ENCODE measurements at regions not wholly inside any gene's neighbourhood (a gene's known extent, or its start where the extent isn't known, plus 50 kb on each side); places are given as distances from the start of the nearest gene placed in this dataset.

DNA sequence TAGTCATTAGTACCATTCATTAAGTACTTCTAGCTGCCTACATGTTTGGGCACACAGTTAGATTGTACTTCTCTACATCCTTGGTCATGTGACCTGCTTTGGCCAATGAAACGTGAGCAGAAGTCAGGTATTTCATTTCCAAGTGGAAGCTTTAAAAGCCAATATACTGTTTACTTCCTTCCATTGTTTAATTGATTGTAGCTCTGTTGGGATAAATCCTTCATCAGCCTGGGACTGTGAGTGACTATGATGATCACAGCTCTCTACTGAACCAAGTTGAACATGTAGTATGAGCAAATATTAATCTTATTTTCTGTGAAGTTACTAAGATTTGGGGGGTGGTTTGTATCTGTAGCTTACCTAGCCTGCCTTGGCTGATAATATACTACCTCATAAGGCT lies 116.5 kb upstream of the ROPN1 start:
- TF ChIP-seq CTCF (IDR thresholded peaks at IDR 0.05) = no peak
- Mint-ChIP-seq H3K36me3 (no peaks in the 10 kb centered on the region), H3K4me1 (no peaks in the 10 kb centered on the region), H3K9me3 (peaks cover 0 to 2% of the 10 kb centered on the region in 2 donors), H3K27ac (no peak overlapping the region), H3K4me3 (no peak overlapping the region), H3K27me3 (ENCODE audit: low read depth in 2 of 2) (peaks cover 3 to 7% of the 10 kb centered on the region in 2 donors)
- H3K36me3 ChIP-seq (ENCODE audit: control insufficient read depth, insufficient read depth, low read length) = no peaks in the 10 kb centered on the region
- H3K4me1 ChIP-seq (ENCODE audit: control insufficient read depth, insufficient read depth, low read length) = no peaks in the 10 kb centered on the region
- no peak for DNase-seq
- H3K9me3 ChIP-seq (ENCODE audit: control insufficient read depth, insufficient read depth, low read length) = no peaks in the 10 kb centered on the region
- H3K27ac ChIP-seq (ENCODE audit: low read length) = no peak overlapping the region
- no peaks in the 10 kb centered on the region for H3K27me3 ChIP-seq (ENCODE audit: control insufficient read depth, insufficient read depth, low read length)
- ATAC-seq = no peak
- 91% methylated on average over 1 of the region's 1 CpG for WGBS (ENCODE audit: insufficient coverage)
- no peak overlapping the region for H3K4me3 ChIP-seq (ENCODE audit: low read length)
- intact Hi-C loops (cut with micrococcal nuclease) = no loop called here

DNA sequence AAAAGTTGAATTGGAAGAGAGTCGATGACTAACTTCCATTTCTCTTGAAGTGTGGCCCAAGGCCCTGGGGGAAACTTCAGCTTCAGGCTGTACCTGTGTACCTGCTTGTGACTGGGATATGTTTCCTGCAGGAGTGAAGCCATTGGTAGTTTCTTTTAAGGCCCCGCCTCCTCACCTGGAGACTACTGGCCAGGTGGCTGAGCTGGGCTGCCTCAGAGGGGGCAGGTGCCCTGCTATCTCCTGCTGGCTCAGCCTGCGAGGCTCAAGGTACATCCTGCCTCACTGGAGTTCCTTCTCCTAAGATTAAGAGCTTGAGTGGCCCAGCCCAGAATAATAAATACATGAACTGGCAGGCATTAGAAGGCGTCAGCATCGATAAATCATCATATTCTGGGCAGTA lies 121.6 kb upstream of the ROPN1 start:
- H3K4me1 Mint-ChIP-seq = no peaks in the 10 kb centered on the region
- H3K9me3 ChIP-seq (ENCODE audit: control insufficient read depth, insufficient read depth, low read length) = no peaks in the 10 kb centered on the region
- DNase-seq = no peak
- no peaks in the 10 kb centered on the region for H3K4me1 ChIP-seq (ENCODE audit: control insufficient read depth, insufficient read depth, low read length)
- no peaks in the 10 kb centered on the region for H3K36me3 Mint-ChIP-seq
- 90% methylated on average over 5 of the region's 5 CpGs for WGBS (ENCODE audit: insufficient coverage)
- no peaks in the 10 kb centered on the region for H3K27me3 ChIP-seq (ENCODE audit: control insufficient read depth, insufficient read depth, low read length)
- no peaks in the 10 kb centered on the region for H3K36me3 ChIP-seq (ENCODE audit: control insufficient read depth, insufficient read depth, low read length)
- H3K4me3 Mint-ChIP-seq = no peak overlapping the region
- H3K27ac ChIP-seq (ENCODE audit: low read length) = no peak overlapping the region
- intact Hi-C loops (cut with micrococcal nuclease) = no loop called here
- H3K27me3 Mint-ChIP-seq (ENCODE audit: low read depth in 2 of 2) = peaks cover 3 to 18% of the 10 kb centered on the region in 2 donors
- no peak overlapping the region for H3K27ac Mint-ChIP-seq
- no peak overlapping the region for H3K4me3 ChIP-seq (ENCODE audit: low read length)
- TF ChIP-seq CTCF (IDR thresholded peaks at IDR 0.05) = no peak
- H3K9me3 Mint-ChIP-seq = peaks cover 0 to 2% of the 10 kb centered on the region in 2 donors
- ATAC-seq = no peak

DNA sequence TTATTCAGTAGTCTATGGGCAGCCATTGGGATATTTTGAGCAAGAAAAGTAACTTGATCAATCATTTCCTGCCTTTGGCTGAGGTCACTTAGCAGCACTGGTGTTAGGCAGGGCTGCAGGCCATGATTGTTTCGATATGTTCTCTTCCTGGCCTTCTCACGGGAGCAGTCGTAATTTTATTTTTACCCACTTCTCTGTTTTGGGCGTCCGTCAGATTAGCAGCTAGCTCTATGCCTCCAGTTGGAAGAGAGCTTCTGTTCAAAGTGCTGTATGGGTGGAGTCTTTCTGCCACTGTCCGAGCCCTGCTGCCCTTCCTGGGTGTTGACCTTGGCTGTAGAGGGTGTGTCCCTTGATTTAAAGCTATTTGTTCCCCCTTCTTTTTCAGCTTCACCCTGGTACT lies 123.4 kb upstream of the ROPN1 start:
- no peaks in the 10 kb centered on the region for H3K4me1 ChIP-seq (ENCODE audit: control insufficient read depth, insufficient read depth, low read length)
- intact Hi-C loops (cut with micrococcal nuclease) = no loop called here
- Mint-ChIP-seq H3K36me3 (no peaks in the 10 kb centered on the region), H3K27ac (no peak overlapping the region), H3K27me3 (ENCODE audit: low read depth in 2 of 2) (peaks cover 6 to 35% of the 10 kb centered on the region in 2 donors), H3K4me1 (no peaks in the 10 kb centered on the region), H3K4me3 (no peak overlapping the region), H3K9me3 (peaks cover 0 to 2% of the 10 kb centered on the region in 2 donors)
- H3K4me3 ChIP-seq (ENCODE audit: low read length) = no peak overlapping the region
- DNase-seq (no peak), ATAC-seq (no peak)
- 48% methylated on average over 5 of the region's 6 CpGs for WGBS (ENCODE audit: insufficient coverage)
- H3K36me3 ChIP-seq (ENCODE audit: control insufficient read depth, insufficient read depth, low read length) = no peaks in the 10 kb centered on the region
- TF ChIP-seq CTCF (IDR thresholded peaks at IDR 0.05) = no peak
- H3K27ac ChIP-seq (ENCODE audit: low read length) = no peak overlapping the region
- H3K9me3 ChIP-seq (ENCODE audit: control insufficient read depth, insufficient read depth, low read length) = no peaks in the 10 kb centered on the region
- no peaks in the 10 kb centered on the region for H3K27me3 ChIP-seq (ENCODE audit: control insufficient read depth, insufficient read depth, low read length)

- H3K27me3 Mint-ChIP-seq (ENCODE audit: low read depth in 2 of 2) = peaks cover 6 to 36% of the 10 kb centered on the region in 2 donors
- no peak overlapping the region for H3K27ac Mint-ChIP-seq
- intact Hi-C loops (cut with micrococcal nuclease) = no loop called here
- no peaks in the 10 kb centered on the region for H3K36me3 Mint-ChIP-seq
- Histone ChIP-seq H3K4me3 (ENCODE audit: low read length) (no peak overlapping the region), H3K36me3 (ENCODE audit: control insufficient read depth, insufficient read depth, low read length) (no peaks in the 10 kb centered on the region), H3K4me1 (ENCODE audit: control insufficient read depth, insufficient read depth, low read length) (no peaks in the 10 kb centered on the region), H3K9me3 (ENCODE audit: control insufficient read depth, insufficient read depth, low read length) (no peaks in the 10 kb centered on the region), H3K27ac (ENCODE audit: low read length) (no peak overlapping the region), H3K27me3 (ENCODE audit: control insufficient read depth, insufficient read depth, low read length) (no peaks in the 10 kb centered on the region)
- H3K4me3 Mint-ChIP-seq = no peak overlapping the region
- no peak for TF ChIP-seq CTCF (IDR thresholded peaks at IDR 0.05)
- ATAC-seq (no peak), DNase-seq (no peak)
- H3K4me1 Mint-ChIP-seq = no peaks in the 10 kb centered on the region
- H3K9me3 Mint-ChIP-seq = no peaks in the 10 kb centered on the region
- 100% methylated on average over 1 of the region's 1 CpG for WGBS (ENCODE audit: insufficient coverage)
Measured at GRCh38 chr3:124115956-124116355, 124.0 kb upstream of the ROPN1 start.

Data from natural killer cell (primary cell).